Heart left ventricle (tissue), 16 donors: ENCODE measurements at regions not wholly inside any gene's neighbourhood (a gene's known extent, or its start where the extent isn't known, plus 50 kb on each side); places are given as distances from the start of the nearest gene placed in this dataset.

Experiments used
- ATAC-seq, 4 donors: fragments of 200-7000 bp; cut with Tn5 transposase; one replicate each; pipeline ENCODE4 v1.9.1; 2020 to 2022; ENCODE audit warnings: moderate library complexity in 4 of 4, mild to moderate bottlenecking in 3 of 4, moderate number of reproducible peaks in 1 of 4
- DNase-seq, 5 donors: peaks; one replicate each; pipeline ENCODE4 v3.0.0-alpha.2; 2020
- H3K27ac ChIP-seq, 12 donors: fragments of 200-600 bp; sonication (generic) in 4 of 12; one replicate each; pipeline versions ENCODE4 v1.5.0 to v1.8.0; 2016 to 2022; ENCODE audit warnings: mild to moderate bottlenecking in 2 of 12
- H3K27me3 ChIP-seq, 9 donors: fragments of 200-600 bp; sonication (generic) in 2 of 9; one replicate each; pipeline versions ENCODE4 v1.5.1 to v1.8.0; 2016 to 2022; ENCODE audit warnings: mild to moderate bottlenecking in 3 of 9
- H3K36me3 ChIP-seq, 9 donors: fragments of 200-600 bp; sonication (generic) in 2 of 9; one replicate each; pipeline versions ENCODE4 v1.5.0 to v1.8.0; 2018 to 2022; ENCODE audit warnings: mild to moderate bottlenecking in 2 of 9
- H3K4me1 ChIP-seq, 12 donors: fragments of 200-600 bp; sonication (generic) in 4 of 12; one replicate each; pipeline versions ENCODE4 v1.5.0 to v1.8.0; 2016 to 2022; ENCODE audit warnings: mild to moderate bottlenecking in 3 of 12
- H3K4me3 ChIP-seq, 12 donors: fragments of 200-600 bp; sonication (generic) in 4 of 12; one replicate each; pipeline versions ENCODE4 v1.5.0 to v1.8.0; 2017 to 2022; ENCODE audit warnings: mild to moderate bottlenecking in 9 of 12, moderate library complexity in 4 of 12
- H3K9me3 ChIP-seq, 12 donors: fragments of 200-600 bp; sonication (generic) in 4 of 12; one replicate each; pipeline versions ENCODE4 v1.5.0 to v1.8.0; 2016 to 2022; ENCODE audit warnings: mild to moderate bottlenecking in 1 of 12
- POLR2A ChIP-seq, 2 donors: fragments of 450-650 bp; IDR thresholded peaks; one replicate each; pipeline ENCODE4 v1.6.1; 2017; ENCODE audit warnings: antibody characterized with exemption in 2 of 2, mild to moderate bottlenecking in 2 of 2, moderate library complexity in 2 of 2
- WGBS, 4 donors: extraction: QIAGEN DNeasy Blood & Tissue Kit in 2 of 4; methylation state at CpG; one replicate each; pipeline versions ENCODE4 v1.1.5 to v1.1.7; 2013 to 2018; 5-methylcytosine and 5-hydroxymethylcytosine counted together
- intact Hi-C, 10 donors: fragments of 100-400 bp; cut with DNase I; formaldehyde crosslinking; loops; one replicate each; pipeline versions ENCODE4 v1.11.1 to v1.14.2; 2022
- TF ChIP-seq, protein P1 (sequence below), 12 donors: fragments of 200-600 bp; sonication (generic) in 4 of 12; IDR thresholded peaks; one replicate each; pipeline versions ENCODE4 v1.5.0 to v1.8.0; 2018 to 2022; ENCODE audit warnings: antibody characterized with exemption in 12 of 12, mild to moderate bottlenecking in 5 of 12
- donor health status: ischemic (EF 13 %, LVEDD 7.1; RV severe dilation, severe dysfunction).
- donor health status: healthy with polysubstance abuse.
- donor health status: DM: no; HTN: yes; CAD: no.
- donor health status: DM: no; HTN: no; CAD: no.
- donor health status: ischemic (EF 25% LVEDD 6.9; RV normal size, moderate dysfunction).
- donor health status: ischemic (EF 25% LVEDD 5.7; RV mildly dilated, moderate dysfunction).
- donor health status: healthy.
- donor health status: DM: yes; HTN: yes; CAD: no.
- donor health status: ischemic (EF 35%, LVEDD 5.7; RV mildly dilated, moderate dysfunction).
- donor health status: nonischemic (EF 11% LVEDD 7.7; RV severe dilation, severe dysfunction).
- donor health status: DM: yes; HTN: yes; CAD: no.
- donor health status: PGD.
- donor health status: ischemic (EF 29% LVEDD 5.4; RV normal size, mild dysfunction).
- donor health status: nonischemic (EF 23%, LVEDD 6.1; RV moderate dilation, normal function).

DNA sequence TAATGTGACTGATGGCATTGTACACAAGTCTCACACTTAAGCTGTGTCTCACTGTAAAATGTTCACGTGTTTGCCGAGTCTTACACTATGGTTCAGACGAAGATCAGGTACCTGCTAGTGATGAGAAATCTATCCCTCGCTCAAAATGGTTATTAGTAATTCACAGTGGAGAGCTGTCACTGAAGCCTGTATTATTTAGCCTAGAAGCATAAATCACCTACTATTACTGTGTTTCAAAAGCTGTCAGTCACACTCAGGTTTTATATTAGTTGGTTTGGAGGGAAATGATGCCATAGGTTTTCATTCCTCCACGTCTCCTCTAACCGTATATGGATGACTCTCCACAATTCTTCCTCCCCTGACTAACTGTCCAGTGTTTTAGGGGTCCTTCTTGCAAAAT is 292.4 kb upstream of the ZEB2 start:
- TF ChIP-seq, protein P1, sequence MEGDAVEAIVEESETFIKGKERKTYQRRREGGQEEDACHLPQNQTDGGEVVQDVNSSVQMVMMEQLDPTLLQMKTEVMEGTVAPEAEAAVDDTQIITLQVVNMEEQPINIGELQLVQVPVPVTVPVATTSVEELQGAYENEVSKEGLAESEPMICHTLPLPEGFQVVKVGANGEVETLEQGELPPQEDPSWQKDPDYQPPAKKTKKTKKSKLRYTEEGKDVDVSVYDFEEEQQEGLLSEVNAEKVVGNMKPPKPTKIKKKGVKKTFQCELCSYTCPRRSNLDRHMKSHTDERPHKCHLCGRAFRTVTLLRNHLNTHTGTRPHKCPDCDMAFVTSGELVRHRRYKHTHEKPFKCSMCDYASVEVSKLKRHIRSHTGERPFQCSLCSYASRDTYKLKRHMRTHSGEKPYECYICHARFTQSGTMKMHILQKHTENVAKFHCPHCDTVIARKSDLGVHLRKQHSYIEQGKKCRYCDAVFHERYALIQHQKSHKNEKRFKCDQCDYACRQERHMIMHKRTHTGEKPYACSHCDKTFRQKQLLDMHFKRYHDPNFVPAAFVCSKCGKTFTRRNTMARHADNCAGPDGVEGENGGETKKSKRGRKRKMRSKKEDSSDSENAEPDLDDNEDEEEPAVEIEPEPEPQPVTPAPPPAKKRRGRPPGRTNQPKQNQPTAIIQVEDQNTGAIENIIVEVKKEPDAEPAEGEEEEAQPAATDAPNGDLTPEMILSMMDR (IDR thresholded peaks at IDR 0.05): no peak
- no peak for TF ChIP-seq POLR2A (IDR thresholded peaks at IDR 0.05)
- intact Hi-C loops: no loop called here
- 90 to 96% (median 93%) methylated on average over 6 of the region's 6 CpGs for WGBS, 4 donors
- Histone ChIP-seq H3K4me3 (no peak overlapping the region), H3K27me3 (no peaks in the 10 kb centered on the region), H3K9me3 (no peaks in the 10 kb centered on the region), H3K36me3 (no peaks in the 10 kb centered on the region), H3K27ac (no peak overlapping the region), H3K4me1 (no peaks in the 10 kb centered on the region)
- DNase-seq: no peak
- no peak for ATAC-seq

DNA sequence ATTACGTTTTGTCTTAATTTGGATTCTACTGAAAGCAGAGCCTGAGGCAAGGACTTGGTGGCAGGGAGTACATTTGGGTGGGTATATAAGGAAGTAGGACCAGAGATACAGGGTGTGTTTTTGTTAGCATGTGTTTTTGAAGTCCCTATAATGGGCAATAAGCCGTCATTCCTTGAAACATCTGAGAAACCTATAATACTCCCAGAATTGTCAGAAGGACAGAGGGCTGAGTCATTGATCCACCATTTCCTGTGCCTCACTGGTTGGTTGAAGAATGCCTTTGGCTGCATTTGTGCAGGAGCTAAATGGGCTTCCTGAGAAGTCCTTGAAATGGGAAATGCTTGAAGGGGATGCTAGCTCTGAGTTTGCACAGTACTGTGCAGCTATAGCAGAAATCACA is 281.8 kb upstream of the ZEB2 start:
- ATAC-seq (no peak), DNase-seq (no peak)
- Histone ChIP-seq H3K27me3 (no peaks in the 10 kb centered on the region), H3K27ac (no peak overlapping the region), H3K4me1 (no peaks in the 10 kb centered on the region), H3K4me3 (no peak overlapping the region), H3K36me3 (no peaks in the 10 kb centered on the region), H3K9me3 (no peaks in the 10 kb centered on the region)
- TF ChIP-seq POLR2A (IDR thresholded peaks at IDR 0.05): no peak
- TF ChIP-seq, protein P1 (IDR thresholded peaks at IDR 0.05): no peak
- 66 to 75% (median 70%) methylated on average over 2 of the region's 2 CpGs for WGBS, 4 donors
- intact Hi-C loops: no loop called here

DNA sequence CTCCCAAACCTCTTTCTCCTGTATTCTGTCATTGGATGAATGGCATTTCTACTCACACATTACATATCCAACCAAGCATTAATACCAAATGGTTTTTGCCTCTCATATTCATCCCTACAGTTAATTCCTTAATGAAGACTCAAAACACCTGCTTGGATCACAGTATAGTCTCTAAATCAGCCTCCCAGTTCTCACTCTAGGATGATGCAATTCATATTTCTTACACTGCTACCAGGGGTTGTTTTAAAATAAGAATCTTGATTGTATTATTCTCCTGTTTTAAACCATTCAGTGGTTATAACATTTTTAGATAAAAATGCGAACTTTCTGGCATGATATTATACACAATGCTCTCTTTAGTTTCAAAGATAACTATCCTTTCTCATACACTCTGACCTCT is 281.4 kb upstream of the ZEB2 start:
- DNase-seq (no peak), ATAC-seq (no peak)
- Histone ChIP-seq H3K27ac (no peak overlapping the region), H3K36me3 (no peaks in the 10 kb centered on the region), H3K4me3 (no peak overlapping the region), H3K27me3 (no peaks in the 10 kb centered on the region), H3K9me3 (no peaks in the 10 kb centered on the region), H3K4me1 (peaks cover 0 to 2% (median 0%) of the 10 kb centered on the region in 12 donors)
- intact Hi-C loops: no loop called here
- WGBS, 4 donors: 80 to 95% (median 88%) methylated on average over 1 of the region's 1 CpG
- TF ChIP-seq, protein P1 (IDR thresholded peaks at IDR 0.05): no peak
- no peak for TF ChIP-seq POLR2A (IDR thresholded peaks at IDR 0.05)

DNA sequence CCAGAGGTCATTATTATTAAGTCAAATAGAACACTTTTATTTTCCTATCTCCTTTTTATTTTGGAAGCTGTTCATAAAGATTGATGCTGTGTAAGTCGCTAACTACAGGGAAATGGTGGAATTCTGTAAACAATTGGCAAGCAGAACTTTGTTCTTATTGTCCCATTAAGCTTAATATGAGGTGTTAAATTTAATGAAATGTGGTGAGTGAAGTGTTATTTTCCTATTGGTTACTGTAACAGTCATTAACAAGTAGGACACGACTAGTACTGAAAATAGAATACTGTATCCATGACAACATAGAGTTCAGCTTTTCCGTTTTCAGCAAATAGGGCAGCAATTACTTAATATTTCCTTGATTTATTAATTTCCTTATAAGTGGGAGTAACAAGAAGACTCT is 279.1 kb upstream of the ZEB2 start:
- H3K27me3 ChIP-seq: no peaks in the 10 kb centered on the region
- no peak overlapping the region for H3K27ac ChIP-seq
- DNase-seq (no peak), ATAC-seq (no peak)
- intact Hi-C loops: no loop called here
- TF ChIP-seq POLR2A (IDR thresholded peaks at IDR 0.05): no peak
- TF ChIP-seq, protein P1 (IDR thresholded peaks at IDR 0.05): no peak
- H3K9me3 ChIP-seq: no peaks in the 10 kb centered on the region
- 54 to 68% (median 58%) methylated on average over 3 of the region's 3 CpGs for WGBS, 4 donors
- H3K36me3 ChIP-seq: no peaks in the 10 kb centered on the region
- no peak overlapping the region for H3K4me3 ChIP-seq
- peaks cover 0 to 3% (median 0%) of the 10 kb centered on the region in 12 donors for H3K4me1 ChIP-seq
